DMS53 treated with DMSO at 0.1 percent for 48 hours (cell line): ENCODE measurements at regions not wholly inside any gene's neighbourhood (a gene's known extent, or its start where the extent isn't known, plus 50 kb on each side); places are given as distances from the start of the nearest gene placed in this dataset.
"Not testable (repeated sequence)": the region's sequence is repeated elsewhere in the genome, so short reads cannot be mapped to it uniquely, and the experiment has no call there.

Source experiments
- DNase-seq: peaks from one replicate; lab custom pipeline; 2025; ENCODE audit not compliant: unreplicated experiment; lab: John Stamatoyannopoulos, UW

- no peak for DNase-seq
Measured at GRCh38 chr11:44361813-44362212, 51.9 kb upstream of the ALX4 start.

DNA sequence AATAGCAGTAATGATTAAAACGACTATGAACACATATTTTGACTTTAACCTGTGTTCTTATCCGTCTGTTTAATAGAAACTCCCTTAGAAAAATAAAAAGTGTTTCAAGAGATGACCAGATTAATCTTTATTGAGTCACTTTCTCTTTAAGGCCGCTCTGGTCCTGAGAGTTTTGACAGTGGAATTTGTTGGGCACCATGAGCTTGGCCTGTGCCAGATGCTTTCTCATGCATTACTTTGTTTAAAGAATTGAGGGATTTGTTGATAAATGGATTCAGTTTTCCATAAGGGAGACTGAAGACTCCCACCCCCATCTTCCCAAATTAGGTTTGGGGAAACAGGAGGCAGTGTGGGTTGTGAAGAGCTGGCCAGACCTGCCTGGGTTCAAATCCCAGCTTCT, 53.2 kb upstream of the ALX4 start:
- no peak for DNase-seq

- DNase-seq, result no peak
Measured at GRCh38 chr11:44364596-44364995, 54.7 kb upstream of the ALX4 start.

DNA sequence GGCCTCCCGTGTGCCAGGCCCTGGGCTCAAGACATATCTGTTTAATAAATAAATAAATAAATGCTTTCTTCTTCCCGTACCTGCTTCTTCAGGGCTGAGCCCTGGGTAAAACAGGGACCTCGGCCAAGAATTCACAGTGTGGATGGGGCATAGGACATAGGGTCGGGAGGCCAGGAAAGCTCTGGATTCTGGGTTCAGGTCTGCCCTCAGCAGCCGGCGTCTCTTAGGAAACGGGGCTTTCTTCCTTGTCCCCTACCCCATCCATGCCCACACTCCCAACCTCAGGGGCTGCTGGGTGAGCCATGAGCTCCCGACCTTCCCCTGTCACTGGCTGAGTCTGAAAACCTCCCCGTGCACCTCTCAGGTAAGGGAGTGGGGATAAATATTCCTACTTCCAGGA, 55.7 kb upstream of the ALX4 start:
- DNase-seq, result no peak

DNA sequence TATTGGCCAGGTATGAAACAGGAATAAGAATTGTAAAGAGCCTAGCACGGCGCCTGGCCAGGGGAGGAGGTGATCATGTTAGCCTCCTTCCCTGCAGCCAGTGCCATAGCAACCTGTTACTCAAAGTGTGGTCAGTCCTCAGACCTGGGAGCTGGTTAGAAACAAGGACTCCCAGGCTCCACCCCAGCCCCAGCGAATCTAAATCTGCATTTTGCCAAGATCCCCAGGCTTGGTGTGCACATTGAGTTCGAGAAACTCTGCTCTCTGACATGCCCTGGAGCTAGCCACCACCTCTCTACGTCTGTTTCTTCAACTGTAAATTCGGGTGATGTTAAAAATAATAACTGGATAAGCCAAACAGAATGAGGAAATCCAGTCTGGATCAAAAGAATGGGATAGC, 56.1 kb upstream of the ALX4 start:
- no peak for DNase-seq

GRCh38 chr11:44366741-44367140, 56.8 kb upstream of the ALX4 start:
- DNase-seq, result no peak

DNA sequence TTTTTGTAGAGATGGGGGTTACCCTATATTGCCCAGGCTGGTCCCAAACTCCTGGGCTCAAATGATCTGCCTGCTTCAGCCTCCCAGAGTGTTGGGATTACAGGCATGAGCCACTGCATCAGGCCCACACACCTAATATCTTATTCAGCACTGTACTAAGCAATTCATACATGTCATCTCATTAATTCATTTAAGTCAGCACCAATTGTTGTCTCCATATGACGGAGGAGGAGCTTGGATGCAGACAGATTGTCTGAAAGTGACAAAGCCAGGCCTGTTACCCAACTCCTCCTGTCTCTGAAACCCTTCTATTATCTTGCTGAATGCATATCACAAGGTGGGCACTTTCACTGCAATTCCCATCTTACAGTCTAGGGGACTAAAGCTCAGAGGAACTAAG, 57.5 kb upstream of the ALX4 start:
- DNase-seq, result no peak

DNA sequence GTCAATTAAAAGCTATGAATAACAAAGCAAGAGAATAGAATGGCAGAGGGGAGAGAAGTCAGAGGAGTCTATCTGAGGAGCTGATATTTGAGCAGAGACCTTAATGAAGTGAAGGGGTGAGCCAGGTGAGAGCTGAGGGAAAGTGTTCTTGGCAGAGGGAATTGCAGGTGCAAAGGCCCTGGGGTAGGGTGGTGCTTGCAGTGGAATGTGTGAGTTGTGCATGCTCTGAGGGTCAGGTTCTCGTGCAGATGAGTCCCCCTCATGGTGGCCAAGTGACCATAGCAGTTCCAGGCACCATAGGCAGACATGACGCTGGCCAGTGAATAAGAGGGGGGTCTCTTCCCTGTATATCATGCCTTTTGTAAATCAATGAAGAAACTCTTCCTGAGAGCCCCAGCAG, 58.9 kb upstream of the ALX4 start:
- no peak for DNase-seq

DNA sequence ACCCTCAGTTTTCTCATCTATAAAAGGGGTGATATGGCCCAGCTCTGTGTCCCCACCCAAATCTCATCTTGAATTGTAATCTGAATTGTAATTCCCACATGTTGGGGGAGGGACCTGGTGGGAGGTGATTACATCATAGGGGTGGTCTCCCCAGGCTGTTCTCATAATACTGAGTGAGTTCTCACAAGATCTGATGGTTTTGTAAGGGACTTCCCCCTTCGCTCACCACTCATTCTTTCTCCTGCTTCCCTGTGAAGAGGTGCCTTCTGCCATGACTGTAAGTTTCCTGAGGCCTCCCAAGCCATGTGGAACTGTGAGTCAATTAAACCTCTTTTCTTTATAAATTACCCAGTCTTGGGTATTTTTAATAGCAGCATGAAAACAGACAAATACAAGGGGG, 61.1 kb upstream of the ALX4 start:
- DNase-seq, result not testable (repeated sequence)

GRCh38 chr11:44371706-44372105, 61.8 kb upstream of the ALX4 start:
- no peak for DNase-seq

- DNase-seq, result no peak
Measured at GRCh38 chr11:44372989-44373388, 63.0 kb upstream of the ALX4 start.

GRCh38 chr11:44374001-44374400, 64.1 kb upstream of the ALX4 start:
- no peak for DNase-seq

- DNase-seq, result no peak
Measured at GRCh38 chr11:44376423-44376822, 66.5 kb upstream of the ALX4 start.

- DNase-seq, result no peak
Measured at GRCh38 chr11:44377121-44377520, 67.2 kb upstream of the ALX4 start.

- DNase-seq, result no peak
Measured at GRCh38 chr11:44377914-44378321, 68.0 kb upstream of the ALX4 start.

DNA sequence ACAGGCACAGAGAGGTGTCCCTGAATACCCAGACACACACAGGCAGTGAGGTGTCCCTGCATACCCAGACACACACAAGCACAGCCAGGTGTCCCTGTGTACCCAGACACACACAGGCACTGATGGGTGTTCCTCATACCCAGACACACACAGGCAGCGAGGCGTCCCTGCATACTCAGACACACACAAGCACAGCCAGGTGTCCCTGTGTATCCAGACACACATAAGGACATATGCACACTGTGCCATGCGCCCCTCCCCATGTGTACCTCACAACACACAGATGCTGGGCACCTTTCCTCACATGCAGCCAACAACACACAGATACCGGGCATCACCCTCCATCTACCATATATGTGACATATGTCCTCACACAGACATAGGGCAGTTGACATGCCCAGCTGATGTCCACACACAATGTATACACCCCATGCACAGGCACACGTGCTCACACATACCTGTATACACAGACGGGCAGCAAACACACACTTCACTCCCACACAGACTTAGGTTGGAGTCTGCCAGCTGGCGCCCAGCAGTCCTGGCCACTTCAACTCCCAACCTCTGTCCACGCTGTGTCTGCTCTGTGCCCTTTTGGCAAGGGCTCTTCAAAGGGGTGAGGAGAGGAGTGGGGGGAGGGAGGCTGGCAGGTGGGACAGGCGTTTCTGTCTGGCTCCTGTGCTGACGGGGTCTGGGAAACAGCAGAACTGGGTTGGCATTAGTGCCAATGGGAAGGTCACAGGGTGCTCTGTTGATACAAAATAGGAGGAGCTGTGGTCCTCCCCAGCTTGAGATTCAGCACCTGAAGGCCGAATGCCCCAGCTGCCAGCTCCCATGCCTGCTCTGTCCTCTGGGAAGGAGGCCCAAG, 69.4 kb upstream of the ALX4 start:
- DNase-seq, result no peak

- DNase-seq, result no peak
Measured at GRCh38 chr11:44380009-44380313, 70.0 kb upstream of the ALX4 start.

DNA sequence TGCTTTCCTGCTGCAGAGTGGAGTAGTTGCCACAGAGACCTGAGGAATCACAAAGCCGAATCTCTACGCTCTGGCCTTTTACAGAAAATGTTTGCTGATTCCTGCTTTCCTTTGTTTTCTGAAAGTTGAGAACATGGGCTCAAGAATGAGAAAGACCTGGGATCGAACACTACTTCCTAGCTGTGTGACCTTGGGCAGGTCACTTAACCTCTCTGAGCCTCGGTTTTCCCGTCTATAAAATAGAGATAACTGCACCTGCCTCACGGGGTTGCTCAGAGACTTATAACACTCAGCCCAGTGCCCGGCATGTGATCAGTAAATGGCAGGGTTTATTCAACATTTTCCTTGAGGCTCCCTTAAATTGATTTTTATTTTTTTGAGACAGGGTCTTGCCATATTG, 70.9 kb upstream of the ALX4 start:
- no peak for DNase-seq

DNA sequence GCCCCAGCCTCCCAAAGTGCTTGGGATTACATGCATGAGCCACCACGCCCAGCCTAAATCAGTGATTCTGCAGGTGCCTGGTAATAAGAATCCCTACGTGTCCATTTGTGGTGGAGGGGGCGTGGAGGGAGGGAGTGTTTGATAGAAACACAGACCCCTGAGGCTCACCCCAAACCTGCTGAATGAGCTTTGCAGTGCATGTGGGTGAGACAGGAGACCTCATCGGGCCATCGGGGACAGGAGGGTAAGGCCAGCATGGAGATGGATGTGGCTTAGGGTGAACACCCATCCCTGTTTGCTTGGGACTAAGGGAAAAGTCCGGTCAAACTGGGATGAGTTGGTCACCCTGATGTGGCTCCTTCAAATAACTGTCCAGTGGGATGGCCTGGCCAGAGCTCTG, 71.3 kb upstream of the ALX4 start:
- no peak for DNase-seq

GRCh38 chr11:44382118-44382517, 72.2 kb upstream of the ALX4 start:
- no peak for DNase-seq

- DNase-seq, result no peak
Measured at GRCh38 chr11:44382656-44383240, 72.8 kb upstream of the ALX4 start.

- DNase-seq, result no peak
Measured at GRCh38 chr11:44383246-44383645, 73.3 kb upstream of the ALX4 start.

DNA sequence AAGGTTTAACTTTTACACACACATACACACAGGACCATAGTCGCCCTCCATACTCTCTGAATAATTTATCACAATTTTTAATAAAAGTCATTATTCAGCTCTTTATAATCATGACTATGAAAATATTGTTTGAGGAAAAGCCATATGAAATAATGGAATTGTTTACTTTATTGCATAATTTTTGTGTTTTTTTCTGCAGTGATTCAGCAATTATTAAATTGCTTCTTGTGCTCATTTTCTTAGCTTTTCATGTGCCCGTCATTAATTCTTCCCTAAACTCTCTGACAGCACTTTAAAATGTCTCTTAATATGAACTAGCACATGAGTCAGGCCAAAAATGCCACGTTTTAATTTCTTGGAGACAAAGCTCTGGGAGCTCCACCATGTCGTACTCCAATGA, 77.5 kb upstream of the ALX4 start:
- DNase-seq, result no peak
